ENCODE measurements at regions not wholly inside any gene's neighbourhood (a gene's known extent, or its start where the extent isn't known, plus 50 kb on each side); places are given as distances from the start of the nearest gene placed in this dataset.

GRCh38 chr12:41983394-41983793, 161.3 kb downstream of the GXYLT1 start:
- DNase-seq (ENCODE audit: low read depth in 1 of 2, low spot score in 1 of 2) = no peak

- DNase-seq (ENCODE audit: low read depth in 1 of 2, low spot score in 1 of 2) = no peak
Observed at GRCh38 chr12:41981758-41982157, 162.9 kb downstream of the GXYLT1 start.

GRCh38 chr12:41981013-41981412, 163.7 kb downstream of the GXYLT1 start:
- DNase-seq (ENCODE audit: low read depth in 1 of 2, low spot score in 1 of 2) = no peak

GRCh38 chr12:41980390-41980789, 164.3 kb downstream of the GXYLT1 start:
- DNase-seq (ENCODE audit: low read depth in 1 of 2, low spot score in 1 of 2) = no peak

GRCh38 chr12:41979574-41979973, 165.1 kb downstream of the GXYLT1 start:
- no peak for DNase-seq (ENCODE audit: low read depth in 1 of 2, low spot score in 1 of 2)

- no peak for DNase-seq (ENCODE audit: low read depth in 1 of 2, low spot score in 1 of 2)
Observed at GRCh38 chr12:41972598-41972997, 172.1 kb downstream of the GXYLT1 start.

GRCh38 chr12:41972196-41972595, 172.5 kb downstream of the GXYLT1 start:
- no peak for DNase-seq (ENCODE audit: low read depth in 1 of 2, low spot score in 1 of 2)

GRCh38 chr12:41970744-41971143, 173.9 kb downstream of the GXYLT1 start:
- no peak for DNase-seq (ENCODE audit: low read depth in 1 of 2, low spot score in 1 of 2)

- DNase-seq (ENCODE audit: low read depth in 1 of 2, low spot score in 1 of 2) = no peak
Observed at GRCh38 chr12:41968599-41968998, 176.1 kb downstream of the GXYLT1 start.

GRCh38 chr12:41967668-41968500, 176.8 kb downstream of the GXYLT1 start:
- no peak for DNase-seq (ENCODE audit: low read depth in 1 of 2, low spot score in 1 of 2)

- DNase-seq (ENCODE audit: low read depth in 1 of 2, low spot score in 1 of 2) = no peak
Observed at GRCh38 chr12:41966916-41967315, 177.8 kb downstream of the GXYLT1 start.

GRCh38 chr12:41966001-41966400, 178.7 kb downstream of the GXYLT1 start:
- no peak for DNase-seq (ENCODE audit: low read depth in 1 of 2, low spot score in 1 of 2)

- DNase-seq (ENCODE audit: low read depth in 1 of 2, low spot score in 1 of 2) = no peak
Observed at GRCh38 chr12:41963398-41963797, 181.3 kb downstream of the GXYLT1 start.

GRCh38 chr12:41962171-41962572, 182.5 kb downstream of the GXYLT1 start:
- no peak for DNase-seq (ENCODE audit: low read depth in 1 of 2, low spot score in 1 of 2)

- no peak for DNase-seq (ENCODE audit: low read depth in 1 of 2, low spot score in 1 of 2)
Observed at GRCh38 chr12:41959271-41959670, 185.4 kb downstream of the GXYLT1 start.

GRCh38 chr12:41956353-41956752, 188.3 kb downstream of the GXYLT1 start:
- no peak for DNase-seq (ENCODE audit: low read depth in 1 of 2, low spot score in 1 of 2)

- no peak for DNase-seq (ENCODE audit: low read depth in 1 of 2, low spot score in 1 of 2)
Observed at GRCh38 chr12:41950455-41950854, 194.2 kb downstream of the GXYLT1 start.

- DNase-seq (ENCODE audit: low read depth in 1 of 2, low spot score in 1 of 2) = no peak
Observed at GRCh38 chr12:41946106-41946505, 198.6 kb downstream of the GXYLT1 start.

GRCh38 chr12:41944216-41944615, 200.5 kb downstream of the GXYLT1 start:
- no peak for DNase-seq (ENCODE audit: low read depth in 1 of 2, low spot score in 1 of 2)

GRCh38 chr12:41943671-41944070, 201.0 kb downstream of the GXYLT1 start:
- no peak for DNase-seq (ENCODE audit: low read depth in 1 of 2, low spot score in 1 of 2)

GRCh38 chr12:41942354-41942753, 202.3 kb downstream of the GXYLT1 start:
- no peak for DNase-seq (ENCODE audit: low read depth in 1 of 2, low spot score in 1 of 2)

- DNase-seq (ENCODE audit: low read depth in 1 of 2, low spot score in 1 of 2) = no peak
Observed at GRCh38 chr12:41941079-41941478, 203.6 kb downstream of the GXYLT1 start.

GRCh38 chr12:41940571-41940970, 204.1 kb downstream of the GXYLT1 start:
- DNase-seq (ENCODE audit: low read depth in 1 of 2, low spot score in 1 of 2) = no peak
